PC-3 (cell line): ENCODE measurements at regions not wholly inside any gene's neighbourhood (a gene's known extent, or its start where the extent isn't known, plus 50 kb on each side); places are given as distances from the start of the nearest gene placed in this dataset.

Source experiments
- EZH2 ChIP-seq: fragments of 300-600 bp; sonication (generic); IDR thresholded peaks from one replicate; pipeline ENCODE4 v1.6.1; 2017; ENCODE audit warnings: antibody characterized with exemption, mild to moderate bottlenecking, low read length; ENCODE audit not compliant: unreplicated experiment
- TF ChIP-seq, protein P1 (sequence below): fragments of 300-600 bp; sonication (generic); conservative IDR thresholded peaks from 2 replicates; pipeline ENCODE4 v1.5.1; 2017; ENCODE audit warnings: antibody characterized with exemption, low read depth, mild to moderate bottlenecking, low read length

DNA sequence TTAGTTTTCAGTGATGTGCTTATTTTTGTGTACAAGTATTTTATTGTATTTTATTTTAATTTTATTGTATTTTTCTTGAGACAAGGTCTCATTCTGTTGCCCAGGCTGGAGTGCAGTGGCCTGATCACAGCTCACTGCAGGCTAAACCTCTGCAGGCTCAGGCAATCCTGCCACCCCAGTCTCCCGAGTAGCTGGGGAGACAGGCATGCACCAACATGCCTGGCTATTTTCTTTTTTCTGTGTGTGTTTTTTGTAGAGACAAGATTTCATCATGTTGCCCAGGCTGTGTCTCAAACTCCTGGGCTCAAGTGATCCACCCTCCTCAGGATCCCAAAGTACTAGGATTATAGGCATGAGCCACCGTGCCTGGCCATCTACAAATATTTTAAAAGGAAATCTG lies 146.3 kb downstream of the MANEA start:
- TF ChIP-seq, protein P1, sequence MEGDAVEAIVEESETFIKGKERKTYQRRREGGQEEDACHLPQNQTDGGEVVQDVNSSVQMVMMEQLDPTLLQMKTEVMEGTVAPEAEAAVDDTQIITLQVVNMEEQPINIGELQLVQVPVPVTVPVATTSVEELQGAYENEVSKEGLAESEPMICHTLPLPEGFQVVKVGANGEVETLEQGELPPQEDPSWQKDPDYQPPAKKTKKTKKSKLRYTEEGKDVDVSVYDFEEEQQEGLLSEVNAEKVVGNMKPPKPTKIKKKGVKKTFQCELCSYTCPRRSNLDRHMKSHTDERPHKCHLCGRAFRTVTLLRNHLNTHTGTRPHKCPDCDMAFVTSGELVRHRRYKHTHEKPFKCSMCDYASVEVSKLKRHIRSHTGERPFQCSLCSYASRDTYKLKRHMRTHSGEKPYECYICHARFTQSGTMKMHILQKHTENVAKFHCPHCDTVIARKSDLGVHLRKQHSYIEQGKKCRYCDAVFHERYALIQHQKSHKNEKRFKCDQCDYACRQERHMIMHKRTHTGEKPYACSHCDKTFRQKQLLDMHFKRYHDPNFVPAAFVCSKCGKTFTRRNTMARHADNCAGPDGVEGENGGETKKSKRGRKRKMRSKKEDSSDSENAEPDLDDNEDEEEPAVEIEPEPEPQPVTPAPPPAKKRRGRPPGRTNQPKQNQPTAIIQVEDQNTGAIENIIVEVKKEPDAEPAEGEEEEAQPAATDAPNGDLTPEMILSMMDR: no peak
- TF ChIP-seq EZH2: no peak
